K562 (cell line): ENCODE measurements at regions not wholly inside any gene's neighbourhood (a gene's known extent, or its start where the extent isn't known, plus 50 kb on each side); places are given as distances from the start of the nearest gene placed in this dataset.

ENCODE experiments used
- ATAC-seq: fragments of 200-7000 bp; cut with Tn5 transposase; 3 replicates; pipeline ENCODE4 v1.9.1; 2020; ENCODE audit warnings: moderate library complexity
- BruUV-seq: library from RNA; stranded (reverse); fragments of 400-500 nt; replicated peaks from 2 replicates; lab custom pipeline; 2021; lab: Mats Ljungman, UMichigan
- CTCF ChIA-PET: fragments of 300-600 bp; formaldehyde crosslinking; extraction: SDS; loops from one replicate; lab custom pipeline; 2021; ENCODE audit warnings: low intra/inter-chr PET ratio; lab: Yijun Ruan, JAX
- POLR2A ChIA-PET: fragments of 300-600, 350-650 bp; sonication (Branson Sonifier 250); formaldehyde crosslinking; extraction: SDS; loops from one replicate; lab custom pipeline; 2021; ENCODE audit warnings: antibody characterized with exemption, inconsistent platforms; lab: Yijun Ruan, JAX
- DNase-seq, 4 experiments: peaks; one replicate each; pipeline versions ENCODE4 v3.0.0 to v3.0.0-alpha.2; 2011 to 2018; ENCODE audit warnings: low spot score in 3 of 4, mixed read lengths in 3 of 4; ENCODE audit errors: extremely low read depth in 1 of 4
- FAIRE-seq: peaks from 2 replicates; lab custom pipeline; 2011; peaks lifted over from hg19 to GRCh38; lab: Jason Lieb, UNC
- H2AFZ ChIP-seq: 2 replicates; pipeline ENCODE4 v1.6.0; 2011; ENCODE audit warnings: low read depth, low read length, control low read depth, inconsistent platforms
- H3K27ac ChIP-seq: fragments of 200-600 bp; 3 replicates; pipeline ENCODE4 v1.8.0; 2011; ENCODE audit warnings: low read depth, mild to moderate bottlenecking, control low read depth, inconsistent platforms, low read length, moderate library complexity, mixed read lengths; ENCODE audit errors: extremely low read depth
- H3K27me3 ChIP-seq, 2 experiments: fragments of 300-600 bp in 1 of 2; 2 replicates in 1 of 2; 3 replicates in 1 of 2; pipeline versions ENCODE4 v1.6.0 to v1.8.0; 2011; ENCODE audit warnings: inconsistent platforms in 2 of 2, low read length in 2 of 2, mild to moderate bottlenecking in 1 of 2, mixed read lengths in 1 of 2, moderate library complexity in 1 of 2; ENCODE audit not compliant: control insufficient read depth in 2 of 2, insufficient read depth in 2 of 2
- H3K36me3 ChIP-seq: fragments of 300-600 bp; 3 replicates; pipeline ENCODE4 v1.8.0; 2011; ENCODE audit warnings: mild to moderate bottlenecking, low read length, inconsistent platforms; ENCODE audit not compliant: control insufficient read depth, insufficient read depth
- H3K4me1 ChIP-seq, 2 experiments: fragments of 200-600 bp in 1 of 2; replicated peaks in 1 of 2; 2 replicates in 1 of 2; 3 replicates in 1 of 2; pipeline versions ENCODE4 v1.5.1 to v1.8.0; 2011; ENCODE audit warnings: inconsistent platforms in 2 of 2, low read length in 2 of 2, mild to moderate bottlenecking in 1 of 2, mixed read lengths in 1 of 2, moderate library complexity in 1 of 2; ENCODE audit not compliant: control insufficient read depth in 2 of 2, insufficient read depth in 2 of 2
- H3K4me2 ChIP-seq: 2 replicates; pipeline ENCODE4 v1.6.1; 2011; ENCODE audit warnings: low read length, control low read depth, inconsistent platforms, mixed read lengths; ENCODE audit not compliant: insufficient read depth
- H3K4me3 ChIP-seq: fragments of 200-600 bp; sonication (generic), shearing (Covaris generic); 2 replicates; pipeline ENCODE4 v1.5.1; 2016; ENCODE audit warnings: control low read depth, inconsistent platforms
- H3K79me2 ChIP-seq: fragments of 200-600 bp; 3 replicates; pipeline ENCODE4 v1.8.0; 2011; ENCODE audit warnings: low read length, inconsistent platforms; ENCODE audit not compliant: control insufficient read depth, insufficient read depth
- H3K9ac ChIP-seq, 2 experiments: 2 replicates each; pipeline versions ENCODE4 v1.6.0 to v1.6.1; 2011; ENCODE audit warnings: low read depth in 2 of 2, low read length in 2 of 2, control low read depth in 1 of 2, inconsistent platforms in 1 of 2, mild to moderate bottlenecking in 1 of 2, mixed read lengths in 1 of 2; ENCODE audit not compliant: insufficient read depth in 1 of 2
- H3K9me1 ChIP-seq: one replicate; pipeline ENCODE4 v1.6.0; 2011; ENCODE audit warnings: inconsistent platforms, mild to moderate bottlenecking, low read length, moderate library complexity; ENCODE audit not compliant: control insufficient read depth, insufficient read depth
- H3K9me3 ChIP-seq: replicated peaks from 2 replicates; pipeline ENCODE4 v1.5.1; 2011; ENCODE audit warnings: low read depth, low read length, inconsistent platforms; ENCODE audit not compliant: control insufficient read depth, insufficient read depth
- H4K20me1 ChIP-seq: replicated peaks from 2 replicates; pipeline ENCODE4 v1.6.1; 2011; ENCODE audit warnings: low read length, inconsistent platforms, mixed read lengths; ENCODE audit not compliant: control insufficient read depth, insufficient read depth
- CREB1 ChIP-seq, 2 experiments: sonication (generic) in 1 of 2; formaldehyde crosslinking in 1 of 2; IDR thresholded peaks; 2 replicates each; pipeline versions ENCODE4 v1.6.1 to v1.8.0; 2012 to 2022; ENCODE audit warnings: inconsistent platforms in 1 of 2, mild to moderate bottlenecking in 1 of 2, missing genetic modification reagents in 1 of 2, moderate library complexity in 1 of 2
- HLTF ChIP-seq: fragments of 450-650 bp; IDR thresholded peaks from 2 replicates; pipeline ENCODE4 v1.6.1; 2016
- NCOA2 ChIP-seq, 2 experiments: fragments of 450-650 bp; IDR thresholded peaks; 2 replicates each; pipeline ENCODE4 v1.6.1; 2018; ENCODE audit warnings: mild to moderate bottlenecking in 2 of 2, moderate library complexity in 1 of 2; ENCODE audit not compliant: partially characterized antibody in 2 of 2
- NONO ChIP-seq, 2 experiments: fragments of 200-400 bp in 1 of 2; fragments of 450-650 bp in 1 of 2; formaldehyde crosslinking in 1 of 2; IDR thresholded peaks; 2 replicates each; pipeline ENCODE4 v1.6.1; 2017; ENCODE audit warnings: low read depth in 2 of 2, mild to moderate bottlenecking in 2 of 2, moderate library complexity in 2 of 2, low read length in 1 of 2
- NR4A1 ChIP-seq, 2 experiments: fragments of 250-450 bp in 1 of 2; fragments of 450-650 bp in 1 of 2; sonication (Bioruptor Pico) in 1 of 2; IDR thresholded peaks; 2 replicates each; pipeline versions ENCODE4 v1.4.0 to v1.6.1; 2016 to 2020; ENCODE audit warnings: mild to moderate bottlenecking in 2 of 2, missing compliant biosample characterization in 1 of 2, missing genetic modification characterization in 1 of 2, moderate library complexity in 1 of 2
- PCBP2 ChIP-seq: fragments of 200-400 bp; formaldehyde crosslinking; IDR thresholded peaks from 2 replicates; pipeline ENCODE4 v1.6.1; 2018; ENCODE audit warnings: low read length, low read depth, mild to moderate bottlenecking, moderate library complexity; ENCODE audit not compliant: poor library complexity, severe bottlenecking
- ZNF134 ChIP-seq: fragments of 250-450 bp; sonication (Bioruptor Pico); conservative IDR thresholded peaks from 2 replicates; pipeline ENCODE4 v1.4.0; 2020
- WGBS: fragments of 100-300 bp; shearing (Covaris generic); methylation state at CpG from one replicate; pipeline ENCODE4 v1.1.6; 2016; ENCODE audit warnings: low coverage, mixed read lengths; ENCODE audit not compliant: insufficient coverage; ENCODE audit errors: missing lambda C conversion rate; 5-methylcytosine and 5-hydroxymethylcytosine counted together
- in situ Hi-C: fragments of 300-500 bp; cut with MboI; formaldehyde crosslinking; loops from 4 replicates; pipeline ENCODE4 v1.15.0; 2018; ENCODE audit warnings: inconsistent platforms, mixed read lengths
- intact Hi-C: fragments of 100-400 bp; cut with micrococcal nuclease; formaldehyde crosslinking; loops from 2 replicates; pipeline ENCODE4 v1.14.2; 2022
- TF ChIP-seq, protein P1 (sequence below): fragments of 250-450 bp; sonication (Bioruptor Pico); IDR thresholded peaks from 2 replicates; pipeline ENCODE4 v1.8.0; 2022; ENCODE audit warnings: inconsistent platforms
- TF ChIP-seq, protein P2 (sequence below): fragments of 250-450 bp; sonication (Bioruptor Pico); IDR thresholded peaks from 2 replicates; pipeline ENCODE4 v1.4.0; 2020; ENCODE audit warnings: mild to moderate bottlenecking

- in situ Hi-C loops (no loop called here), intact Hi-C loops (no loop called here)
- no peak overlapping the region for H3K4me3 ChIP-seq
- no TSS peak for BruUV-seq
- peaks cover 0 to 16% of the 10 kb centered on the region in 2 experiments; a peak in 2 of 5 replicates for H3K27me3 ChIP-seq
- FAIRE-seq: no peak
- ChIA-PET CTCF (no interaction called here), POLR2A (no interaction called here)
- no peaks in the 10 kb centered on the region for H4K20me1 ChIP-seq
- H3K9me3 ChIP-seq: no peaks in the 10 kb centered on the region
- DNase-seq: no peak
- no peaks in the 10 kb centered on the region for H3K36me3 ChIP-seq
- no peak overlapping the region for H2AFZ ChIP-seq
- H3K27ac ChIP-seq: no peak overlapping the region
- no peak overlapping the region for H3K9ac ChIP-seq
- no peaks in the 10 kb centered on the region for H3K79me2 ChIP-seq
- no peaks in the 10 kb centered on the region for H3K4me1 ChIP-seq
- H3K4me2 ChIP-seq: no peak overlapping the region
- 0% methylated on average over 2 of the region's 4 CpGs for WGBS
- no peak for TF ChIP-seq PCBP2
- TF ChIP-seq HLTF: no peak
- ATAC-seq: no peak
- no peaks in the 10 kb centered on the region for H3K9me1 ChIP-seq
Observed at GRCh38 chr9:34823778-34824177, 113.8 kb upstream of the CCL21 start.

DNA sequence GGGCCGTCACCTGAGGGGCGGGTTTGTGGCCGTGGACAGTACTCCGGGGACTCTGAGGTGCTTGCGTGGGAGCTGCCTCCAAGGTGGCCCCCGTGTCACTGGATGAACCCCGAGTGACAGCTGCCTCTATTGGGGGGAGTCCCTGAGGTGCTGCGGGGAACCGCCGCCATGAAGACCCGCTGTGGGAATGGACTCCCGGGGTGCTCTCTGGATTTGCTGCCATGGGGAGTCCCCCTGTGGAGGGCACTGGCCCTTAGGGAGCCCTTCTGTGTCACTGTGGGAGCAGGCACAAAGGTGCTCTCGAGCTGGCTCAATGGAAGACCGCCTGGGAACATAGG, 100.2 kb upstream of the CCL21 start:
- 36% methylated on average over 5 of the region's 14 CpGs for WGBS
- Histone ChIP-seq H3K4me1 (peaks cover 0 to 8% of the 10 kb centered on the region in 2 experiments; a peak in 2 of 5 replicates), H3K36me3 (no peaks in the 10 kb centered on the region), H4K20me1 (no peaks in the 10 kb centered on the region), H3K9me1 (no peaks in the 10 kb centered on the region), H3K4me2 (no peak overlapping the region), H3K4me3 (no peak overlapping the region), H3K9me3 (no peaks in the 10 kb centered on the region), H3K27me3 (peaks cover 0 to 7% of the 10 kb centered on the region in 2 experiments; a peak in 1 of 5 replicates), H3K9ac (no peak overlapping the region), H3K27ac (no peak overlapping the region), H3K79me2 (no peaks in the 10 kb centered on the region), H2AFZ (no peak overlapping the region)
- no TSS peak for BruUV-seq
- TF ChIP-seq ZNF134 (CRISPR knock-in tag) (no peak), CREB1 (IDR thresholded peaks at IDR 0.05) (no peak), CREB1 (CRISPR knock-in tag; IDR thresholded peaks at IDR 0.05) (no peak), NONO (IDR thresholded peaks at IDR 0.05; ENCODE audit: low read depth in 2 of 2, low read length in 1 of 2) (no peak), NR4A1 (CRISPR knock-in tag; IDR thresholded peaks at IDR 0.05) (no peak), NR4A1 (tag; IDR thresholded peaks at IDR 0.05) (no peak), NCOA2 (IDR thresholded peaks at IDR 0.05; ENCODE audit: partially characterized antibody in 2 of 2) (no peak)
- TF ChIP-seq, protein P1, sequence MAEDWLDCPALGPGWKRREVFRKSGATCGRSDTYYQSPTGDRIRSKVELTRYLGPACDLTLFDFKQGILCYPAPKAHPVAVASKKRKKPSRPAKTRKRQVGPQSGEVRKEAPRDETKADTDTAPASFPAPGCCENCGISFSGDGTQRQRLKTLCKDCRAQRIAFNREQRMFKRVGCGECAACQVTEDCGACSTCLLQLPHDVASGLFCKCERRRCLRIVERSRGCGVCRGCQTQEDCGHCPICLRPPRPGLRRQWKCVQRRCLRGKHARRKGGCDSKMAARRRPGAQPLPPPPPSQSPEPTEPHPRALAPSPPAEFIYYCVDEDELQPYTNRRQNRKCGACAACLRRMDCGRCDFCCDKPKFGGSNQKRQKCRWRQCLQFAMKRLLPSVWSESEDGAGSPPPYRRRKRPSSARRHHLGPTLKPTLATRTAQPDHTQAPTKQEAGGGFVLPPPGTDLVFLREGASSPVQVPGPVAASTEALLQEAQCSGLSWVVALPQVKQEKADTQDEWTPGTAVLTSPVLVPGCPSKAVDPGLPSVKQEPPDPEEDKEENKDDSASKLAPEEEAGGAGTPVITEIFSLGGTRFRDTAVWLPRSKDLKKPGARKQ (CRISPR knock-in tag): no peak
- TF ChIP-seq, protein P2, sequence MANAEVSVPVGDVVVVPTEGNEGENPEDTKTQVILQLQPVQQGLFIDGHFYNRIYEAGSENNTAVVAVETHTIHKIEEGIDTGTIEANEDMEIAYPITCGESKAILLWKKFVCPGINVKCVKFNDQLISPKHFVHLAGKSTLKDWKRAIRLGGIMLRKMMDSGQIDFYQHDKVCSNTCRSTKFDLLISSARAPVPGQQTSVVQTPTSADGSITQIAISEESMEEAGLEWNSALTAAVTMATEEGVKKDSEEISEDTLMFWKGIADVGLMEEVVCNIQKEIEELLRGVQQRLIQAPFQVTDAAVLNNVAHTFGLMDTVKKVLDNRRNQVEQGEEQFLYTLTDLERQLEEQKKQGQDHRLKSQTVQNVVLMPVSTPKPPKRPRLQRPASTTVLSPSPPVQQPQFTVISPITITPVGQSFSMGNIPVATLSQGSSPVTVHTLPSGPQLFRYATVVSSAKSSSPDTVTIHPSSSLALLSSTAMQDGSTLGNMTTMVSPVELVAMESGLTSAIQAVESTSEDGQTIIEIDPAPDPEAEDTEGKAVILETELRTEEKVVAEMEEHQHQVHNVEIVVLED (CRISPR knock-in tag): no peak
- ATAC-seq (no peak), FAIRE-seq (no peak), DNase-seq (no peak)
- in situ Hi-C loops: no loop called here
- ChIA-PET CTCF (no interaction called here), POLR2A (interaction anchor here (0.7 kb wide), 1 partner anchor 22 kb away, joined by 4 read pairs; no protein-coding TSS in a partner anchor)
- intact Hi-C loops: no loop called here
